OCI-LY7 (cell line): ENCODE measurements at regions not wholly inside any gene's neighbourhood (a gene's known extent, or its start where the extent isn't known, plus 50 kb on each side); places are given as distances from the start of the nearest gene placed in this dataset.

ENCODE experiments used
- BruUV-seq: library from RNA; stranded (reverse); fragments of 400-500 nt; replicated peaks from 2 replicates; lab custom pipeline; 2021; lab: Mats Ljungman, UMichigan
- CTCF ChIA-PET: fragments of 300-600 bp; sonication (Branson Sonifier 250); formaldehyde crosslinking; loops from one replicate; lab custom pipeline; 2022; ENCODE audit warnings: antibody characterized with exemption; ENCODE audit not compliant: unreplicated experiment; lab: Charles Lee
- POLR2A ChIA-PET: fragments of 300-600 bp; sonication (Branson Sonifier 250); formaldehyde crosslinking; loops from one replicate; lab custom pipeline; 2022; ENCODE audit warnings: antibody characterized with exemption; lab: Charles Lee
- DNase-seq: peaks from one replicate; pipeline ENCODE4 v3.0.0-alpha.2; 2015; ENCODE audit warnings: low spot score
- H2AFZ ChIP-seq: fragments of 200-600 bp; sonication (generic), shearing (Covaris generic); 2 replicates; pipeline ENCODE4 v1.6.1; 2014; ENCODE audit warnings: mild to moderate bottlenecking, antibody characterized with exemption, low read length, moderate library complexity
- H3K27ac ChIP-seq: fragments of 200-600 bp; sonication (generic); 2 replicates; pipeline ENCODE4 v1.5.1; 2014; ENCODE audit warnings: mixed run types, low read depth, mild to moderate bottlenecking, moderate library complexity, low read length, inconsistent platforms; ENCODE audit not compliant: poor library complexity, severe bottlenecking
- H3K36me3 ChIP-seq: fragments of 200-600 bp; sonication (generic); 2 replicates; pipeline ENCODE4 v1.6.1; 2014; ENCODE audit warnings: mild to moderate bottlenecking, antibody characterized with exemption, low read length, moderate library complexity, mixed read lengths; ENCODE audit not compliant: insufficient read depth
- H3K4me1 ChIP-seq: fragments of 200-600 bp; sonication (generic); 2 replicates; pipeline ENCODE4 v1.5.1; 2014; ENCODE audit warnings: mild to moderate bottlenecking, low read length; ENCODE audit not compliant: insufficient read depth, poor library complexity, severe bottlenecking
- H3K4me2 ChIP-seq: fragments of 200-600 bp; sonication (generic); 2 replicates; pipeline ENCODE4 v1.6.1; 2014; ENCODE audit warnings: mild to moderate bottlenecking, low read length
- H3K4me3 ChIP-seq: fragments of 200-600 bp; sonication (generic); 2 replicates; pipeline ENCODE4 v1.5.1; 2014; ENCODE audit warnings: mild to moderate bottlenecking, low read depth, low read length; ENCODE audit not compliant: poor library complexity, severe bottlenecking
- H3K79me2 ChIP-seq: fragments of 200-600 bp; sonication (generic); 2 replicates; pipeline ENCODE4 v1.6.1; 2016; ENCODE audit warnings: low read depth, mild to moderate bottlenecking, low read length, moderate library complexity, mixed read lengths; ENCODE audit not compliant: insufficient read depth
- H3K9me2 ChIP-seq: fragments of 200-600 bp; sonication (generic); 2 replicates; pipeline ENCODE4 v1.6.1; 2016; ENCODE audit warnings: mild to moderate bottlenecking, low read length, mixed read lengths; ENCODE audit not compliant: insufficient read depth
- H3K9me3 ChIP-seq: fragments of 200-600 bp; sonication (generic); 2 replicates; pipeline ENCODE4 v1.6.1; 2014; ENCODE audit warnings: mild to moderate bottlenecking, mixed run types, low read length, mixed read lengths
- H4K20me1 ChIP-seq: fragments of 200-600 bp; sonication (generic); 2 replicates; pipeline ENCODE4 v1.6.1; 2014; ENCODE audit warnings: mild to moderate bottlenecking, antibody characterized with exemption, low read length, moderate library complexity, mixed read lengths; ENCODE audit not compliant: insufficient read depth
- CTCF ChIP-seq: fragments of 200-600 bp; sonication (generic); conservative IDR thresholded peaks from 2 replicates; pipeline ENCODE4 v1.5.1; 2014; ENCODE audit warnings: mild to moderate bottlenecking, antibody characterized with exemption, low read length, moderate library complexity, mixed read lengths
- EZH2phosphoT487 ChIP-seq: fragments of 200-600 bp; sonication (generic); IDR thresholded peaks from 2 replicates; pipeline ENCODE4 v1.6.1; 2018; ENCODE audit warnings: low read depth, borderline replicate concordance, mild to moderate bottlenecking, mixed run types, antibody characterized with exemption, low read length, moderate library complexity, mixed read lengths
- intact Hi-C: fragments of 100-400 bp; cut with micrococcal nuclease; formaldehyde crosslinking; loops from one replicate; pipeline ENCODE4 v1.10.0; 2022; ENCODE audit not compliant: unreplicated experiment

- TF ChIP-seq EZH2phosphoT487 (no peak), CTCF (no peak)
- DNase-seq: no peak
- H3K4me2 ChIP-seq: no peak overlapping the region
- intact Hi-C loops: no loop called here
- BruUV-seq: no TSS peak
- no peak overlapping the region for H3K4me3 ChIP-seq
- H3K9me2 ChIP-seq: no peaks in the 10 kb centered on the region
- no peaks in the 10 kb centered on the region for H3K9me3 ChIP-seq
- H2AFZ ChIP-seq: no peak overlapping the region
- H3K79me2 ChIP-seq: no peaks in the 10 kb centered on the region
- ChIA-PET POLR2A (interaction anchor here (1.1 kb wide), 1 partner anchor 18 kb away, joined by 4 read pairs; no protein-coding TSS in a partner anchor), CTCF (no interaction called here)
- H3K27ac ChIP-seq: no peak overlapping the region
- no peaks in the 10 kb centered on the region for H4K20me1 ChIP-seq
- H3K4me1 ChIP-seq: no peaks in the 10 kb centered on the region
- no peaks in the 10 kb centered on the region for H3K36me3 ChIP-seq
These were observed 146.5 kb downstream of the DDX1 start for GRCh38 chr2:15738225-15738546.

GRCh38 chr2:15738943-15739342, 147.3 kb downstream of the DDX1 start:
- TF ChIP-seq EZH2phosphoT487: no peak
- no peak for TF ChIP-seq CTCF
- Histone ChIP-seq H3K4me2 (no peak overlapping the region), H3K36me3 (no peaks in the 10 kb centered on the region), H3K79me2 (no peaks in the 10 kb centered on the region), H2AFZ (no peak overlapping the region), H3K9me2 (no peaks in the 10 kb centered on the region), H3K4me3 (no peak overlapping the region), H3K9me3 (no peaks in the 10 kb centered on the region), H4K20me1 (no peaks in the 10 kb centered on the region), H3K4me1 (no peaks in the 10 kb centered on the region), H3K27ac (no peak overlapping the region)
- POLR2A ChIA-PET: no interaction called here
- no TSS peak for BruUV-seq
- CTCF ChIA-PET: no interaction called here
- DNase-seq: no peak
- intact Hi-C loops: no loop called here

- no peak for DNase-seq
- BruUV-seq: no TSS peak
- POLR2A ChIA-PET: no interaction called here
- no peaks in the 10 kb centered on the region for H3K9me2 ChIP-seq
- no peak overlapping the region for H2AFZ ChIP-seq
- intact Hi-C loops: no loop called here
- no peaks in the 10 kb centered on the region for H3K9me3 ChIP-seq
- TF ChIP-seq CTCF: no peak
- TF ChIP-seq EZH2phosphoT487: no peak
- H3K79me2 ChIP-seq: no peaks in the 10 kb centered on the region
- CTCF ChIA-PET: no interaction called here
- no peaks in the 10 kb centered on the region for H3K4me1 ChIP-seq
- H3K36me3 ChIP-seq: no peaks in the 10 kb centered on the region
- H3K4me2 ChIP-seq: no peak overlapping the region
- no peak overlapping the region for H3K27ac ChIP-seq
- H3K4me3 ChIP-seq: no peak overlapping the region
- H4K20me1 ChIP-seq: no peaks in the 10 kb centered on the region
These were observed 153.2 kb downstream of the DDX1 start for GRCh38 chr2:15744820-15745219.
